Loucy (cell line): ENCODE measurements at regions not wholly inside any gene's neighbourhood (a gene's known extent, or its start where the extent isn't known, plus 50 kb on each side); places are given as distances from the start of the nearest gene placed in this dataset.

ENCODE experiments used
- CTCF ChIP-seq: fragments of 200-600 bp; sonication (generic); conservative IDR thresholded peaks from 2 replicates; pipeline ENCODE4 v1.5.1; 2014; ENCODE audit warnings: mild to moderate bottlenecking, antibody characterized with exemption, low read length
- EZH2phosphoT487 ChIP-seq: fragments of 200-600 bp; IDR thresholded peaks from 2 replicates; pipeline ENCODE4 v1.6.1; 2018; ENCODE audit warnings: antibody characterized with exemption, mild to moderate bottlenecking, moderate library complexity, borderline replicate concordance

- TF ChIP-seq CTCF: no peak
- no peak for TF ChIP-seq EZH2phosphoT487
These were observed 292.6 kb upstream of the NT5E start for GRCh38 chr6:85157311-85157710.
